GM23248 (cell line): ENCODE measurements at regions not wholly inside any gene's neighbourhood (a gene's known extent, or its start where the extent isn't known, plus 50 kb on each side); places are given as distances from the start of the nearest gene placed in this dataset.

ENCODE experiments used
- EZH2 ChIP-seq: fragments of 200-600 bp; sonication (generic); IDR thresholded peaks from 2 replicates; pipeline ENCODE4 v1.6.1; 2018; ENCODE audit warnings: antibody characterized with exemption, mild to moderate bottlenecking; ENCODE audit not compliant: insufficient read depth, poor library complexity, severe bottlenecking
- EZH2phosphoT487 ChIP-seq: fragments of 200-600 bp; sonication (generic); IDR thresholded peaks from 2 replicates; pipeline ENCODE4 v1.6.1; 2018; ENCODE audit warnings: antibody characterized with exemption, moderate library complexity, mild to moderate bottlenecking, low read depth; ENCODE audit not compliant: insufficient read depth

GRCh38 chr1:94301186-94301585, 63.8 kb upstream of the ARHGAP29 start:
- no peak for TF ChIP-seq EZH2
- TF ChIP-seq EZH2phosphoT487 = no peak
